ENCODE measurements at regions not wholly inside any gene's neighbourhood (a gene's known extent, or its start where the extent isn't known, plus 50 kb on each side); places are given as distances from the start of the nearest gene placed in this dataset.
"Not testable (repeated sequence)": the region's sequence is repeated elsewhere in the genome, so short reads cannot be mapped to it uniquely, and the experiment has no call there.

DNA sequence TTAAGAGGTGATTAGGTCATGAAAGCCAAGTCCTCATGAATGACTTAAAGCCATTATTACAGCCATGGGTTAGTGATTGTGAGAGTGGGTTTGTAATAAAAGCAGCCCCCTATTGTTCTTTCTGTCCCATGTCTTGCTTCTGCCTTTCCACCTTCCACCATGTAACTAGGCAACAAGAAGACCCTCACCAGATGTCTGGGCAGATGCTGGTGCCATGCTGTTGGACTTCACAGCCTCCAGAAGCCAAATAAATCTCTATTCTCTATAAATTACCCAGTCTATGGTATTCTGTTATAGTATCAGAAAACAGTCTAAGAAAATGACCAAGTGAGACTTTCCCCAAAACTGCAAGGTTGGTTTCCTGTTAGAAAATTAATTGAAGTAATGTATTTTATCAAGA is 460.3 kb upstream of the ADARB2 start:
- intact Hi-C loops (cut with DNase I): no loop called here
- H3K9me3 ChIP-seq: peaks cover 0 to 9% (median 0%) of the 10 kb centered on the region in 4 donors
- TF ChIP-seq POLR2A (IDR thresholded peaks at IDR 0.05): no peak
- TF ChIP-seq EP300 (IDR thresholded peaks at IDR 0.05): no peak
- TF ChIP-seq POLR2AphosphoS5 (IDR thresholded peaks at IDR 0.05): no peak
- TF ChIP-seq, protein P1, sequence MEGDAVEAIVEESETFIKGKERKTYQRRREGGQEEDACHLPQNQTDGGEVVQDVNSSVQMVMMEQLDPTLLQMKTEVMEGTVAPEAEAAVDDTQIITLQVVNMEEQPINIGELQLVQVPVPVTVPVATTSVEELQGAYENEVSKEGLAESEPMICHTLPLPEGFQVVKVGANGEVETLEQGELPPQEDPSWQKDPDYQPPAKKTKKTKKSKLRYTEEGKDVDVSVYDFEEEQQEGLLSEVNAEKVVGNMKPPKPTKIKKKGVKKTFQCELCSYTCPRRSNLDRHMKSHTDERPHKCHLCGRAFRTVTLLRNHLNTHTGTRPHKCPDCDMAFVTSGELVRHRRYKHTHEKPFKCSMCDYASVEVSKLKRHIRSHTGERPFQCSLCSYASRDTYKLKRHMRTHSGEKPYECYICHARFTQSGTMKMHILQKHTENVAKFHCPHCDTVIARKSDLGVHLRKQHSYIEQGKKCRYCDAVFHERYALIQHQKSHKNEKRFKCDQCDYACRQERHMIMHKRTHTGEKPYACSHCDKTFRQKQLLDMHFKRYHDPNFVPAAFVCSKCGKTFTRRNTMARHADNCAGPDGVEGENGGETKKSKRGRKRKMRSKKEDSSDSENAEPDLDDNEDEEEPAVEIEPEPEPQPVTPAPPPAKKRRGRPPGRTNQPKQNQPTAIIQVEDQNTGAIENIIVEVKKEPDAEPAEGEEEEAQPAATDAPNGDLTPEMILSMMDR (IDR thresholded peaks at IDR 0.05): no peak
- no peak overlapping the region for H3K4me3 ChIP-seq
- no peaks in the 10 kb centered on the region for H3K4me1 ChIP-seq
- H3K36me3 ChIP-seq: no peaks in the 10 kb centered on the region
- no peaks in the 10 kb centered on the region for H3K27me3 ChIP-seq
- no peak for DNase-seq
- H3K27ac ChIP-seq: no peak overlapping the region

GRCh38 chr10:2196272-2196671 is 458.9 kb upstream of the ADARB2 start:
- H3K9me3 ChIP-seq: peaks cover 0 to 13% (median 0%) of the 10 kb centered on the region in 4 donors
- intact Hi-C loops (cut with DNase I): no loop called here
- WGBS, 2 donors: 80 to 82% methylated on average over 4 of the region's 4 CpGs
- no peak overlapping the region for H3K27ac ChIP-seq
- TF ChIP-seq, protein P1 (IDR thresholded peaks at IDR 0.05): no peak
- TF ChIP-seq POLR2AphosphoS5 (IDR thresholded peaks at IDR 0.05) (no peak), POLR2A (IDR thresholded peaks at IDR 0.05) (no peak), EP300 (IDR thresholded peaks at IDR 0.05) (no peak)
- H3K4me1 ChIP-seq: no peaks in the 10 kb centered on the region
- DNase-seq: no peak
- H3K36me3 ChIP-seq: no peaks in the 10 kb centered on the region
- H3K27me3 ChIP-seq: no peaks in the 10 kb centered on the region
- H3K4me3 ChIP-seq: no peak overlapping the region

- peaks cover 0 to 11% (median 0%) of the 10 kb centered on the region in 4 donors for H3K9me3 ChIP-seq
- H3K4me3 ChIP-seq; H3K27ac ChIP-seq; DNase-seq; intact Hi-C loops (cut with DNase I); H3K27me3 ChIP-seq; H3K36me3 ChIP-seq; H3K4me1 ChIP-seq: not testable (repeated sequence)
- WGBS, 2 donors: 67% methylated on average over 4 of the region's 4 CpGs
Measured at GRCh38 chr10:2189356-2189755, 452.0 kb upstream of the ADARB2 start.

DNA sequence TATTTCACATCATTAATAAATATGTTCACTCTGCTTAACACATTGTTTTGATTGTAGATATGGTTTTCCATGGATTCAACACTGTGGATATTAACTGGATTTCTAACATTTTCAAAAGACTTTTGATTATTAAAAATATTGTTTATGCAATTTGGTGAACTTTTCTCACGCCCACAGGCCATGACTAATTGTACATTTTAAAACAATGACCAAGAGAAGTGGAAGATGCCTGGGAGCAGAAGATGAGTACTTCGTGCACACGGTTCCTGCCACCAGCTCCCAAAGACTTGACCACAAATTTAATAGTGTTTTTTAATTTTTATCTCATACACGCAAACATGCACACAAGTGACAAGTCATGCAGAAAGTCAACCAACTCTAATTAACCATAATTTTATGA is 451.0 kb upstream of the ADARB2 start:
- Histone ChIP-seq H3K4me3 (no peak overlapping the region), H3K36me3 (no peaks in the 10 kb centered on the region), H3K27ac (no peak overlapping the region), H3K9me3 (peaks cover 0 to 6% (median 0%) of the 10 kb centered on the region in 4 donors), H3K27me3 (no peaks in the 10 kb centered on the region), H3K4me1 (no peaks in the 10 kb centered on the region)
- 84 to 91% methylated on average over 4 of the region's 4 CpGs for WGBS, 2 donors
- no peak for TF ChIP-seq POLR2A (IDR thresholded peaks at IDR 0.05)
- TF ChIP-seq EP300 (IDR thresholded peaks at IDR 0.05): no peak
- TF ChIP-seq, protein P1 (IDR thresholded peaks at IDR 0.05): no peak
- no peak for TF ChIP-seq POLR2AphosphoS5 (IDR thresholded peaks at IDR 0.05)
- no peak for DNase-seq
- intact Hi-C loops (cut with DNase I): no loop called here

DNA sequence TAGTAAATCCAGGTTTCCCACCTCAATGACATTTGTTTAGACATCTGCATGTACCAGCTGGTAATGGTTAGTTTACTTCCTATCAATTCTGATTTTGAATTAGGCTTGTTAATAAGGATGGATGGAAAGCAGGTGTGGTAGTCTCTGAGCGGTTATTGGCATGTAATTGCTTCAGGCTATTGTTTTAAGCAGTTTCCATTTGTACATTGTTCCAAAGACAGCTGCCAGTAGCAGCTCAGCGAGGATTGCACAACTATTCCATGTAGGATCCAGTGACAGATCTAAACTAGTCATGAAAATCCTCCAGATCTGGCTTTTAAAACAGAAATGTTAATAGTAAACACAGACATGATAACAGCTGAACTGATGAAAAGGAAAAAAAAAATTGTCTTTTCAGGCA is 436.0 kb upstream of the ADARB2 start:
- H3K9me3 ChIP-seq: peaks cover 0 to 1% (median 0%) of the 10 kb centered on the region in 4 donors
- intact Hi-C loops (cut with DNase I): loop anchor here (10.0 kb wide), 1 partner anchor 59 kb away; no protein-coding TSS in a partner anchor
- H3K4me3 ChIP-seq: no peak overlapping the region
- H3K27ac ChIP-seq: no peak overlapping the region
- DNase-seq: no peak
- no peaks in the 10 kb centered on the region for H3K27me3 ChIP-seq
- no peaks in the 10 kb centered on the region for H3K36me3 ChIP-seq
- no peak for TF ChIP-seq POLR2AphosphoS5 (IDR thresholded peaks at IDR 0.05)
- TF ChIP-seq EP300 (IDR thresholded peaks at IDR 0.05): no peak
- TF ChIP-seq, protein P1 (IDR thresholded peaks at IDR 0.05): no peak
- no peak for TF ChIP-seq POLR2A (IDR thresholded peaks at IDR 0.05)
- H3K4me1 ChIP-seq: no peaks in the 10 kb centered on the region
- WGBS, 2 donors: 40 to 59% methylated on average over 2 of the region's 2 CpGs

Measured in sigmoid colon (tissue), 6 donors.